Effector CD8-positive, alpha-beta T cell (primary cell): ENCODE measurements at regions not wholly inside any gene's neighbourhood (a gene's known extent, or its start where the extent isn't known, plus 50 kb on each side); places are given as distances from the start of the nearest gene placed in this dataset.

ENCODE experiments used
- DNase-seq: peaks from one replicate; lab custom pipeline; 2025; lab: John Stamatoyannopoulos, UW

DNA sequence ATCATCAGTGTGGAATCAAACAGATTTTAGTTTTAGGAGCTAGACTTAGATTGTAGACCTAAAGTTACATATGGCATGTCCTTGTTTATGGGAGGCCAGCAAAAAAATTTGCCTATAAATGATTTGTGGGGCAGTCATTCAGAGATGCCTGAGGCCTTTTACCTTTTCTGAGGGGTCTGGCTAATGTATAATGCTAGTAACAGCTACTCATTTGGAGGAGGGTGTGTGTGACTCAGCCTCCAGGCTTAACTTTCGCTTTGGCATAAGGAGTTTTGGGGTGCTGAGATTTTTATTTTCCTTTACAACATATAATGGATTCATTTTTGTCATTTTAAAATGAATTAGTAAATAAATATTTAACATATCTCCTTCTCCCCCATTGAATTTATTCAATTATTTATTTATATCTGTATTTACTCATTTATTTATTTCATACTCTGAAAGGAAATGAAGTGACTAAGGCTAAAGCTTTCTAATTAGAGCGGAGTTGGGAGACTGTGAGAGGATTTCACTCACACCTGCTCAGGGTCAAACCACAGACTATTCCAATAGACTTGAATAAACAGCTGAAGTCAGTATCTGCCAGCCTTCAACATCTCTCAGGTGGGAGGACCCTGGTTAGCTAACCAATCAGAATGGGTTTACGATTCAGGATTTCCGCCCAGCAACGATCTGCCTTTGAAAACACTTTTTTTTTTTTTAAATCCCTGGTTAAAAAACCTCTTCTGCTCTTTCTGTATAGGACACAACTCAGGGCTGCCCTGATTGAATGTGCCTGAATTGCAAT, 487.5 kb upstream of the SGCD start:
- DNase-seq, result no peak

DNA sequence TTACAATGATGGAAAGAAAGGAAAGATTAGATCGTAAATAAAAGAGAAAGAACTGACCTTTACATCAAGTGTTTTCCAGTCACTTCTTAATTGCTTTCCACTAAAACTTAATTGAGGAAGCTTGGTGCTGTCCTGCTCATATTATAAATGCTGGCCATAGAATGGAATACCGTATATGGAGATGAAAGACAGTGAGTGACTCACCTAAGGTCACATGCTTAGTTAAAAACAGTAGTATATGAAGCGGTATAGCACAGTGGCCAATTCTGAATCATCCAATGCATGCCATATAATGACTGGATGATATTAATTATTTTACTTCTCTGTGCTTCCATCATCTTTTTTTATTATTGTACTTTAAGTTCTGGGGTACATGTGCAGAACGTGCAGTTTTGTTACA, 482.4 kb upstream of the SGCD start:
- DNase-seq, result no peak

DNA sequence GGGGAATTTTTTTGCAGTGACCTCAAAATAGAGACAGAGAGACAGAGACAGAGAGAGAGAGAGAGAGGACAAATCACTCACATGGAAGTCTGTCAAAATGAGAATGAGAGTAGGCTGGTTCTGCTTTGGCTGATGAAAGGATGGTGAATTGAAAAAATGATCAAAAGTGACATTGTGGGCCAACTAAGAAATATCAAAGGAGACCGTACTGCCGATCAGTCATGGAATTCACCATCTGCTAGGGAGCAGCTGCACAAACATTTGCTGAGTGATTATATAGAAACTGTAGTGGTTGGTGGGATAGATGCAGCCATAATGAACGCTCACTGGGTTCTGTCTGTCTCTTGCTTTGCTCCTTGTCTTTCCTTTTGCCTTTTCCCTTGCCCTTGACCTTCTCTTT, 476.6 kb upstream of the SGCD start:
- no peak for DNase-seq

DNA sequence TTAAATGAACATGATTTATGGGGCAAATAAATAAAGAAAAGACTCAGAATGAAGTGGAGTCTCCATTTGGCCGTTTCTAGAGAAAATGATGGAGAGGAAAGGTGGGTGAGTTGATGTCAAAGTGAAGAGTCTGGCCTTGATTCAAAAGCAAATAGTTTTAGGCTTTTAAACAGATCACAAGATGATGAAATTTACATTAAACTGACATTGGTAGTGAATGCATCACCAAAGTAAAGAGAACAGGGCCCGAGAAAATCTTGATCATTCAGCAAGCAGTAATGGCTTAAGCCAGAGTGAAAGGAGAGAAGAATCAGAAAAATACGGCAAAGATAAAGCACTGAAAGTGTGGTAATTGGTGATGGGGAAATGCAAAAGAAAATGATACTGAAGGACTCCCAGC, 460.0 kb upstream of the SGCD start:
- DNase-seq, result no peak

DNA sequence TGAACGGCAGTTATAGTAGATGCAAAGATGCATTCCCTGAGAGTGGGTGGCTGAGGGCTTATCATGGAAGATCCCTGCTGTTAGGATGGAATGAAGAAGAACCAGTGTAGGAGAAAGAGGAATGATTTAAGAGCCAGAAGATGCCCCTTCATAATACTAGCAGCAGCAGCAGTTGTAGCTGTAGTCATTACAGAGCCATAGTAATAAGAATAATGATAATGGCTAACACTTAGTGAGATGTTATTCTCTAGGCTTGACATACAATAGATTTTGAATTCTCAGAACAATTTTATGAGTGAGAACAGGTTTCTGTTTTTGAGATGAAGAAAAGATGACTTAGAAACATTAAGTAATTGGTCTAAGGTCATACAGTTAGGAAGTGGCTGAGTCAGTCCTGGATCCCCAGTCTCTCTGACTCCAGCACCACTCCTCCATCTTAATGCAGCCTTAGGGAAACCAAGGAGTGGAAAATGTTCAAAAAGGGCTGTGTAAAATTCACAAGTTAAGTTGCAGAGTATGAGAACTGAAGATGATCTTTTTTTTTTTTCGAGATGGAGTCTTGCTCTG, 459.4 kb upstream of the SGCD start:
- no peak for DNase-seq

DNA sequence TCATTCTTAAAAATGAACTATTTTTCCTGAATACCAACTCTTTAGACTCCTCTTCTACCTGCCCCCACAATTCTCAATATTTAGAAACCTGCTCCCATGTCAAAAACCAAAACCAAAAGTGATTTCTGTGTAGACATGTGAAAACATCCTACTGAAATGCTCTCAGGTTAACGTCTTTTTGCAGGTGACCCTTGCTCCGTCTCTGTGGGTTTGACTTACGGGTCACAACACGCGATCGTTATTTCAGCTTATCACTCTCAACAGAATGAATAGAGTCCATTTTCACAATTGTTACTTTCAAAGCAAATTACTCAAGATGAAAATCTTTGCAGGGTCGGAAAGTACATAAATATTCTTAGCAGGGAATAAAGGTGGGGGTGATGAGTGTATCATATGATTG, 456.3 kb upstream of the SGCD start:
- no peak for DNase-seq

DNA sequence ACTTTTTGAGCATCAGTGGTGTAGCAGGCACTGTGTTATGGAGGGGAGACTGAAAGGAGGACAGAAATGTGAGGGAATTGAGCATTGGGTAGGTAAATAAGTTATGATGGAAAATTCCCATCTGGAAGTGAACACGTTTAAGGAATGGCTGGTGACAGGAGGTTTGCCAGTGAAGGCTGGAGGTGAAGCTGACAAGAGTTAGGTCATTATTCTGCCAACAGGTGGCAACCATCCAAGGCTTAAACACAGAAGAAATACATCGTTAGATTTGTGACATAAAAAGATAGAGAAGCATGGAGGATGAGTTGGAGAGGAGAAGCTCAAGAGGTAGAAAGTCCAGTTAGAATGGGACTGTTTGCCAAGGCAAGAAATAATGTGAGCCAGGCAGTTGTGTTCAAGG, 455.3 kb upstream of the SGCD start:
- no peak for DNase-seq

DNA sequence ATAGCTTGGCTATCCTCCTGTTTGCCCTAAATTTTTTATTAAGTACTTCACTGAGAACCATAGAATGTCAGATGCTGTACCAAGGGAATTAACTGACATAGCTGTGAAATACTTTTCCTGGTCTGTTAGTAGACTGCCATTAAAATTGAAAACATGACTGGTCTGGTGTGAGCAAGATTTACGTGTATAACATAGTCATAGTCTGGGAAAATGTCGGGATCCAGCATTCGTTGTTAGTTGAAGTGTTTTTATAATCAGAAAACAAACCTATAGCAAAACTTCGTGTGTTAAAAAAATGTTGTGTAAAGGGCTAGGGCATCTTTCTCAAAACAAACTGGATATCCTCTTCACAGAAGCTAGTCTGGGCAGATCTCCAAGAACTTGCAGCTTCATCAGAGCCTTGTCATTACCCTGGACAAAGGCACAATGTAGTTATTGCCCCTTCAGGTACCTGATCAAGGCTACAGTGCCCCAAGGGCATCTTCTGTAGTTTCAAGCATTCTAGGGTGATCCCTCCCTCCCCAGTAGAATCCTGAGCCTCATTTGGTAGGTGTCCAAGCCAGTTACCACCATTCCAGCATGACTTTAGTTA, 454.2 kb upstream of the SGCD start:
- DNase-seq, result no peak

DNA sequence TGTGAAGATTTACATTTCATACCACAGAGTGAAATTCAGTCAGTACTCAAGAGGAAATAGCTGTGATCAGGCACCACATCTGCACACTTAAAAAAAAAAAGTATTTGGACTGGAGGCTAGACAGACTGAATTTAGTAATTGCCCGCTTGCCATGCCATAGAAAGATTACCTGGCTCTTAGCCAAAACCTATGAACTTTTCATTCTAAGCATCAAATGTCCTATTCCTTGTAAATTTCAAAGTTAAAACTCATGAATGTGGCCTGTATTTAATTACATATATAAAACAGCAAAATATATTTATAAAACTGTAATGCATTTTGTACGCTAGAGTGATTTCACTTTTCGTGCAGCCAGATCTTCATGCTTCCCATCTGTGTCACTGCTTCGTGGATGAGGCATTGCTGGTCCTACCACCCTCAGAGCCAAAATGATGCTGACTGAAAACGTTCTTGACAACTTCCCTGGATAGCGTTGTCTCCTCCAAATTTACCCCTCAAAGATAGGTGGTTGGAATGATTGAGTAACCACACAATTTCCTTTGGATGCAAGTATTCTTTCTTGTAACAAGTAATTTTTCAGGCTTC, 447.9 kb upstream of the SGCD start:
- DNase-seq, result no peak

DNA sequence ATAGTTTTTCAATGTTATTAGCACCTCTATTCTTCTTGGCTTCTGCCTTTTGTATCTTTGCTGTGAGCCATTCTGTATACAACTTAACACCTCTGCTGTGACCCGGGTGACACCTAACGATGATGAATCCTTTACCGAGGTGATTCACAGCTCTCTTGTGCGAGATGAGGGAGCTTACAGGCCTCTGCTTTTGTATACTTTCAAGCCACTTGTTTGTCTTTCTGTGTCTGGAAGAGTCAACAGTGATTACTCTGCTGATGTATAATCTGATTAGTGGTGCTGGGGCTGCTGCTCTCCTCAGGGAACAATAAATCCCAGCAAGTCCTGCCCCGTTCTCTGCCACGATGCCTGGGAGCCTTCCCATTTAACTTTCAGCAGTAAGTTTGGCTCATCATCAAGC, 442.9 kb upstream of the SGCD start:
- DNase-seq, result no peak

DNA sequence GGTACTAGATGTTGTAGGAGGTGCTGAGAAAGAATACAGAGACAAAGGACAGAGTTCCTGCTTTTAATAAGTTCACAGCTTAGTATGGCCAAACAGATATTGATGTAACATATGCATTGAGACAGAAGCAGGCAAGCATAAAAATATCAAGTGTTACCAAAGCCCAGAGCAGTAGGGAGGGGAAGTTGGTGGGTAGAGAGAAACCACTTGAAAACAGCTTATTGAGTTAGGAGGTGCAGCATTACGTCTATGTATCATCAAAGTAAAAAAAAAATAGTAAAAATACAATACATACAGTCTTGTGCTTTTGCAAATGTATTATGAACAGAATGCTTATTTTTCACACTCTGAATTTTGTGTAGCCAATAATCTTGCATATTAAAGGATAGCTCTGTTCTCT, 441.8 kb upstream of the SGCD start:
- no peak for DNase-seq

DNA sequence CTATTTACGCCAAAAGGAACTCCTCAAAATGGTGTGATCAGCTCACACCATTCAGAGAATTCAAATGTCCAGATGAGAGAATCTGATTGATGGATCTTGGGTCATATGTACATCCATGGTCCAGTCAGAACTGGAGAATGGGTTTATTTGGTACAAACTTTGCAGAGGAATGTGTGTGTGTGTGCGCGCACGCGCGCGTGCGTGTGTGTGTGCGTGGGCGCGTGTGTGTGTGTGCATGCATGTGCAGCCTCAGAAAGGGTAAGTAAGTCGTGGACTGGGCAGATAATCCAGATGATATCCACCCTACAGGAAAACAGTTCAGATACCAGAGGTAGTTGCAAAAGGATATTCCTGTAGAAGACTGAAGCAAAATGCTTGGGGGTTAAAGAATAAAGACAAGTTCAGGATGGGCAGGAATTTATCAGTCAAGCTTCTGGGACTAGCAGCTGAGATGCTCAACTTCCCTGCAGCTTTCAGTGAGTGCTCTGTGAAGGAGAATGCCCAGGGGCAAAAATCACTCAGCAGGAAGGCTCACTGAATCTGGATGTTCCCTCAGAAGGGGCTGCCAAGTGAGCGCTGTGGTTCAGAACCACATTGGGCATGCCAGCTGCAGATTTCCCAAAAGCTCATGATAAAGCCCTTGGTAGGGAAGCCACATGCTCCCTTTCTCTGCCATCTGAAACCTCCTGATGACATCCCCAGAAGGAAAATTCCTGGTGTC, 440.5 kb upstream of the SGCD start:
- no peak for DNase-seq

DNA sequence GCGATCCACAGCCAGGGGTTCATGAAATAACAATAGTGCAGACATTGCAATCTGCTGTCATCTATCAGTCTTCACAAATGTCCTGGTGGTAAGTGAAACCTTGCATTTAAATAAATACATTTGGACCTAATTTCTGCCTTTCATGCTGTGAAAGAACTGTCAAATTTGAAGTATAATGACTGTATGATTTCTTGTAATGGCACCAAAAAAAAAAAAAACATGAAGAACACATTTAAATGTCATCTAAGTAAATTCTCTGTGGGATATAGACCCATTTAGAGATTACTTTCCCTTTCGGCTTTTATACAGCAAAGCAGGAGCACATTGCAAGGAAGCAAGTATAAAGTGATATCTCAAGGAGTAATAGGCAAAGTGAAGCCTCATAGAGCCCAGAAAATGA, 431.5 kb upstream of the SGCD start:
- DNase-seq, result no peak

DNA sequence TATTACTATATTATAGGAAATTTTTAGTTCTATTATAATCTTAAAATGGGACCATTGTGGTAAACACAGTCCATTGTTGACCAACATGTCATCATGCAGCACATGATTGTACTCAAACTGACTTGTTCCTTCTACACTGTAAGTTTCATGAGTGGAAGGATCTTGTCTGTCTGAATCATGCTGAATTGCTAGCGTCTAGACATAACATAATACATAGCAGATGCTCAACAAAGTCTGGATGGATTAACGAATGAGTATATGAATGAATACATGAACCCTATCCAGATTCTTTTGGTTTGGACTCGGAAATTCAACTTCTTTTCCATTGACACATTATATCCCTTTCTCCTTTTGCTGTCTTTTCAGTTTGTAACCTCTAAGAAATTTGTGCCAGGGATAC, 429.2 kb upstream of the SGCD start:
- no peak for DNase-seq

DNA sequence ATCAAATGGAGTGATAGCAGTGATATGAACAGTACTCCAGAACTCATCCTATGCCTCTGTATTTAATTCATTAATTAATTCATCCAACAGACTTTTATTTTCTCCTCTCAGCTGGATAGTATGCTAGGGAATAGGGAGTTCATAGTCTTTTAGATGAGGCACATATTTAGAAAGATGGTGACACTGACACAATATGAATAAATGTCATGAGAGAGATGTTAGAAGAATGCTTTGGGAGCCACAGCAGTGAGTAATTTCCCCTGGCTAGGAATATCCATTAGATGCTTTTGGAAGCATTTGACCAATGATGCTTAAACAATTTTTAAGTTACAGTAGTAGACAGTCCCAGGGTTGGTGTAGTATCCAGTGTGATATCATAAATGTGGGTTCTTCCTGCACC, 428.7 kb upstream of the SGCD start:
- no peak for DNase-seq

DNA sequence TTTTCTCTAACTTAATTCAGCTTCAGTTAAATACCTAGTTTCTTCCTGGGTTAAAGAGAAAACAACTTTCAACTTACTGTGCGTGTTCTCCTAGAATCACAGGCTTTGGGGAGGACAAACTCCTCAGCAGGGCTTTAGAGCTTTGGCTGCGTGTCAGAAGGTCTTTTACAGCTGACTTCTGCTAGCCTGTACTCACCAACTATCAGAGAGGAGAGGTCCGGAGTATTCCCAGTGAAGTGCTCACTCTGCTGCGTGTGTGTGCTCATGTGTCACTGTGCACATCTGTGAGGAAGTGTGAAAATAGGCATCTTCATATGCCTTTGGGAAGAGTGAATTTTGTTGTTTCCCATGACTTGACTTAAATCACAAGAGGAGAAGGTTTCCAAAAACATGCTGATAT, 423.2 kb upstream of the SGCD start:
- DNase-seq, result no peak

DNA sequence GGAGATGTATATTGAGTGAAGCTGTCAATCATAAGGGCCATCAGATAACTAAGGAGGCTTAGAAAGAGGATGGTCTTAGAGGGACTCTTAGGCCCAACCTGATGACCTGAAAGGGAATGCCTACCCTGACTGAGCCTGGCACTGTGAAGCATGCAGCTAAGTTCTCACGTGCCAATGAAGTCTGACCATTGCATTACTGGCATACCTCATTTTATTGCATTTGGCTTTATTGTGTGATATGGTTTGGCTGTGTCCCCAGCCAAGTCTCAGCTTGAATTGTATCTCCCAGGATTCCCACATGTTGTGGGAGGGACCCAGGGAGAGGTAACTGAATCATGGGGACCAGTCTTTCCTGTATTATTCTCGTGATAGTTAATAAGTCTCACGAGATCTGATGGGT, 421.6 kb upstream of the SGCD start:
- no peak for DNase-seq

DNA sequence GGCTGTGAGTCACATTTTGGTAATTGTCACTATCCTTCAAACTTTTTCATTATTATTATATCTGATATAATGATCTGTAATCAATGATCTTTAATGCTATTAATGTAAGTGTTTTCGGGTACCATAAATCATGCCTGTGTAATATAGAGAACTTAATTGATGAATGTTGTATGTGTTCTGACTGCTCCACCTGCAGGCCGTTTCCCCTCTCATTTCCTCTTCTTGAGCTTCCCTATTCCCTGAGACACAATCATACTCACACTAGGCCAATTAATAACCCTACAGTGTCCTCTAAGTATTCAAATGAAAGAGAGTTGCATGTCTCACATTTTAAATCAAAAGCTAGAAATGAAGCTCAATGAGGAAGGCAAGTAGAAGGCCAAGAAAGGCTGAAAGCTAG, 420.9 kb upstream of the SGCD start:
- DNase-seq, result no peak

DNA sequence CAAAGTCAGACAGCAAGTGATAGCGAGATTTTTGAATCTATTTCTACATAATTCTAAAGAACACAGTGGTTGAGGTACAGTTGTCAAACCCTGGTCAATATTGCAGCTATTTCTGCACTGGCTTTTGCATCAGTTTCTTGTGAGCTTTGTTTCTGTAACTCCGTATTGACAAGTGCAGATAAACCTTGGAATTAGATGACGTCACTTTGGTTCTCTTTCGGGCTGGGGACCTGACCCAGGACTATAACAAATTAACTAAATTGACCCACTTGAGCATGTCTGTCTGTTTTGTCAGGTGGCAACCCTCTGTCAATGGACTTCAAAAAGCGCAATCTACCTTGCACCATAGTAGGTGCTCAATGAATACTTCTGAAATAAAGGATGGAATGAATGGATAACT, 418.4 kb upstream of the SGCD start:
- DNase-seq, result no peak

DNA sequence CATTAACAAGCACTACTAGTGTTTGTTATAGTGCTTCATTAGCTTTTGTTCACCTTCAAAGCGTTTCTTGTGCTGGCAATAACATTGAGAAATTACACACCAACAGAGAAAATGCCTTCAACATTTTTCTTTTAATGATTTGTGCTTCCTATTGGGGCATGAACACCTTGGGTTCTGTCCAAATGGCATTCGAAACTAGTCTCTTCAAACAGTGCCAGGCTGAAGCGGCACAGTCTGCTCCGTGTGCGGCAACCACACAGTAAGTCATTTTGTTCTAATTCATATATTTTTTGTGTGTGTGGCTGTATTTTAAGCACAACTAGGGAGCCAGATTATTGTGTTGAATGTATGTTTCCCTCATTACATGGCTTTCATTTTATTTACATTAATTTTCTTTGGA, 414.7 kb upstream of the SGCD start:
- no peak for DNase-seq

DNA sequence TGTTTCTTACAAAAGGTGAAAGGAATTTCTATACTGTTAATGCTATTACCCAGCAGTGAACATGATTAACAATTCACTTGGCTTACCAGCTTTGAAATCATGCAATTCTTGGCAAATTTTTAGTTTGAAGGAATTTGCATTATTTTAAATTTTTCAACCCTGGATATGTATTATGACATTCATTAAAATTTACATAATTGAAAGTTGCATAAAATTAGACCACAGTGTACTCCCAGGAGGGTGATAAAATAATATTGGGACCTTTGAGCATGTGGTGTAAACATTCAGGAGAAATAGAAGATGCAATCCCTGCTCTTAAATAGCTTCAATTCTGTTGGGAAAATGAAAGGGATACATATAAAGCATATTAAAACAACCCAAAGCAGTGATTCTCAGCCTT, 412.2 kb upstream of the SGCD start:
- DNase-seq, result no peak

DNA sequence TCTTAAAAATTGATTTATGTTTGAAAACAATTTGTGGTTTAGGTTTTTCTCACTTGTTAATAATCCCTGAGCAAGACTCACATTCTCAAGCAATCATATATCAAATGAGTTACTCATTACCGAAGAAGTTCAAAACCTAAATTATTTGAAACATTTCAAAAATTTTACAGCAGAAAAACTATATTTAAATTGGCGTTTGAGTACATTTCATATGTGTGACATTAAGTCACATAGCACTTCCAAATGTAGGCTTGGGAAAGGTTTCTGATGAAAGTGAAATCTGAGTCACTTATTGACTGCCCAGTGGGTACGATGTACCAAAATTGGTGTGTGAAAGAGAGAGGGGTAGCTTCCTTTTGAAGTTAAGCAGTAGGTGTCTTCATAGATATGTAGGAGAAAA, 411.4 kb upstream of the SGCD start:
- DNase-seq, result no peak

DNA sequence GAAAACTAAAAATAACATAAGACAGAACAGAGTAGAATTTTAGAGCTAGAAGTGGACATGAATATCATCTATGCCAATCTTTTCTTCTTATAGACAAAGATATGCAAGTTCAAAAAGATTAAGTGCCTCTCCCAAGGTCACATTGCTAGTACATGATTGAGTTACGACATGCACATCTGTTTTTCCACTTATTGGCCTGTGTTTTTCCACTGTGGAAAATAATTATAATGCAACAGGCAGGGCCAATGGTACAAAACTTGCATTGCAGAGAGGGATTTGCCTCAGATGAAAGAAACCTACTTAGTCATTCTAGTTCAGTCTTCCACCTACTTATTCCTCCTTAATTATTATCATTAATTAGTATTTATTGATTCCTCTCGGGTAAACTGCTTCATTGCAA, 407.8 kb upstream of the SGCD start:
- DNase-seq, result no peak
